Endodermal cell (in vitro differentiated cells): ENCODE measurements at regions not wholly inside any gene's neighbourhood (a gene's known extent, or its start where the extent isn't known, plus 50 kb on each side); places are given as distances from the start of the nearest gene placed in this dataset.
A peak's percentile ranks its signal among the peaks of the same experiment; 100 is the strongest.

ENCODE experiments used
- DNase-seq: peaks from one replicate; pipeline ENCODE4 v3.0.0-alpha.2; 2017
- H3K27ac ChIP-seq: 2 replicates; pipeline ENCODE4 v1.5.1; 2013; ENCODE audit warnings: mild to moderate bottlenecking, low read depth, low read length, moderate library complexity
- H3K27me3 ChIP-seq: 2 replicates; pipeline ENCODE4 v1.6.1; 2013; ENCODE audit warnings: mild to moderate bottlenecking, low read length, moderate library complexity; ENCODE audit not compliant: insufficient read depth, control insufficient read depth, poor library complexity, severe bottlenecking
- H3K36me3 ChIP-seq: 2 replicates; pipeline ENCODE4 v1.7.0; 2013; ENCODE audit warnings: mild to moderate bottlenecking, low read length, moderate library complexity; ENCODE audit not compliant: control insufficient read depth, insufficient read depth
- H3K4me1 ChIP-seq: one replicate; pipeline ENCODE4 v1.7.0; 2013; ENCODE audit warnings: low read length; ENCODE audit not compliant: control insufficient read depth, insufficient read depth
- H3K4me3 ChIP-seq: 2 replicates; pipeline ENCODE4 v1.5.1; 2013; ENCODE audit warnings: mild to moderate bottlenecking, low read length, moderate library complexity
- H3K9ac ChIP-seq: 2 replicates; pipeline ENCODE4 v1.6.1; 2013; ENCODE audit warnings: mild to moderate bottlenecking, low read length, moderate library complexity; ENCODE audit not compliant: poor library complexity, severe bottlenecking; ENCODE audit errors: extremely low read depth
- H3K9me3 ChIP-seq: 2 replicates; pipeline ENCODE4 v1.6.1; 2013; ENCODE audit warnings: mild to moderate bottlenecking, low read length, moderate library complexity; ENCODE audit not compliant: control insufficient read depth
- H3K27ac Mint-ChIP-seq: 2 replicates; pipeline ENCODE4 v1.8.0; 2020; ENCODE audit warnings: mixed read lengths
- H3K27me3 Mint-ChIP-seq: 2 replicates; pipeline ENCODE4 v1.8.0; 2021; ENCODE audit warnings: mild to moderate bottlenecking, mixed read lengths; ENCODE audit not compliant: insufficient read depth
- H3K36me3 Mint-ChIP-seq: 2 replicates; pipeline ENCODE4 v1.8.0; 2020; ENCODE audit warnings: low read depth, mixed read lengths
- H3K4me1 Mint-ChIP-seq: 2 replicates; pipeline ENCODE4 v1.8.0; 2020; ENCODE audit warnings: mixed read lengths
- H3K4me3 Mint-ChIP-seq: 2 replicates; pipeline ENCODE4 v1.8.0; 2020; ENCODE audit warnings: mild to moderate bottlenecking, moderate library complexity, mixed read lengths
- H3K9me3 Mint-ChIP-seq: 2 replicates; pipeline ENCODE4 v1.8.0; 2020; ENCODE audit warnings: mild to moderate bottlenecking, mixed read lengths
- CTCF ChIP-seq: fragments of 200-600 bp; sonication (generic); conservative IDR thresholded peaks from 2 replicates; pipeline ENCODE4 v1.5.0; 2021; ENCODE audit warnings: antibody characterized with exemption, mild to moderate bottlenecking
- WGBS, 2 experiments: methylation state at CpG; one replicate each; pipeline versions ENCODE4 v1.1.5 to v1.1.7; 2013; ENCODE audit warnings: missing lambda C conversion rate in 2 of 2, mixed read lengths in 1 of 2; ENCODE audit not compliant: insufficient coverage in 1 of 2, insufficient read length in 1 of 2; 5-methylcytosine and 5-hydroxymethylcytosine counted together

DNA sequence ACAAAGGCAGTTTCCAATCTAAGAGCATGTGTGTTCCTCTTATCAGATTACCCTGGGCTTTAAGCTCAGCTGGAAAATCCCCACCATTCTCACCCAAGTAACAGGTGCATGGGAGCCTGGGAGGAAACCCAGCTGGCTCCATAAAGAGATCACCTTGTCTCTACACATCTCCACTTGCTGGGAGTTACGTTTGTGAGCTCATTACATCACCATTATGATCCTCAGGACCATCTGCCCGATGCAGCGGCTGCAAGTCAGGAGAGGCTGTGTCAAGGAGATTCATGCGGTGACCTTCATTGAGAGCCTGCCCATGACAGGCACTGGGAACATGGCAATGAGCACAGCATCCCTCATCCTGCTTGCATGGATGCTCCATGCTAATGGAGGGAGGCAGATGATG lies 618.0 kb downstream of the NPHP4 start:
- 93 to 94% methylated on average over 4 of the region's 4 CpGs for WGBS, 2 experiments
- no peak for TF ChIP-seq CTCF
- H3K4me1 Mint-ChIP-seq = no peaks in the 10 kb centered on the region
- Histone ChIP-seq H3K9ac (no peak overlapping the region), H3K27me3 (no peaks in the 10 kb centered on the region), H3K4me3 (no peak overlapping the region), H3K4me1 (no peaks in the 10 kb centered on the region), H3K36me3 (no peaks in the 10 kb centered on the region), H3K9me3 (peaks cover 13% of the 10 kb centered on the region), H3K27ac (no peak overlapping the region)
- H3K9me3 Mint-ChIP-seq = peaks cover 27% of the 10 kb centered on the region
- H3K36me3 Mint-ChIP-seq = peaks cover 2% of the 10 kb centered on the region
- H3K4me3 Mint-ChIP-seq = no peak overlapping the region
- no peak overlapping the region for H3K27ac Mint-ChIP-seq
- H3K27me3 Mint-ChIP-seq = peaks cover 2% of the 10 kb centered on the region
- peak; percentile 21 for DNase-seq

GRCh38 chr1:5373281-5373680 lies 618.9 kb downstream of the NPHP4 start:
- H3K27me3 ChIP-seq = no peaks in the 10 kb centered on the region
- no peak overlapping the region for H3K27ac ChIP-seq
- peaks cover 2% of the 10 kb centered on the region for H3K27me3 Mint-ChIP-seq
- no peak overlapping the region for H3K27ac Mint-ChIP-seq
- peaks cover 2% of the 10 kb centered on the region for H3K36me3 Mint-ChIP-seq
- no peak overlapping the region for H3K4me3 ChIP-seq
- no peak overlapping the region for H3K9ac ChIP-seq
- no peak overlapping the region for H3K4me3 Mint-ChIP-seq
- no peak for TF ChIP-seq CTCF
- WGBS, 2 experiments = 92 to 97% methylated on average over 4 of the region's 4 CpGs
- H3K9me3 ChIP-seq = peaks cover 13% of the 10 kb centered on the region
- H3K4me1 ChIP-seq = peaks cover under 1% of the 10 kb centered on the region
- H3K9me3 Mint-ChIP-seq = peaks cover 27% of the 10 kb centered on the region
- no peaks in the 10 kb centered on the region for H3K36me3 ChIP-seq
- DNase-seq = peak; percentile 12
- H3K4me1 Mint-ChIP-seq = peaks cover 2% of the 10 kb centered on the region

DNA sequence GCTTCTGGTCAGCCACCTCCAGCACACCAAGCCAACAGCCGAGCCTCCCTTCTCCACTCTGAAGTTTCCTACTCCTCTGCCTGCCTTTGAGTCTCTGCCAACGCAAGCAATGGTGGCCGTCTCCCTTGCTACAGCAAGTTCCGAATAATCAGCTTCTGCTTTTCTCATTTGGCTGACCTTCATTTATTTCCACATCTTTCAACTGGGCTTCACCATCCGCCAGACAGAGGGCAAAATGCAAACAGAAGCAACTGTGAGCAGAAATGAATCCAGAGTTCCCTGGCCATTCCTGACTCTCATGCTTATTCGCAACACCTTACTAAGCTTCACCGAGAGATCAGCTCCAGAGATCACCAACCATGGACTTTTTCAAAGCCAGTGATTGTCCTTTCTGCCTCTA lies 621.0 kb downstream of the NPHP4 start:
- Mint-ChIP-seq H3K27ac (no peak overlapping the region), H3K36me3 (peaks cover 2% of the 10 kb centered on the region), H3K9me3 (peaks cover 27% of the 10 kb centered on the region), H3K27me3 (peaks cover 6% of the 10 kb centered on the region), H3K4me3 (no peak overlapping the region), H3K4me1 (peaks cover 7% of the 10 kb centered on the region)
- no peaks in the 10 kb centered on the region for H3K27me3 ChIP-seq
- H3K4me1 ChIP-seq = peaks cover 4% of the 10 kb centered on the region
- no peaks in the 10 kb centered on the region for H3K36me3 ChIP-seq
- peaks cover 13% of the 10 kb centered on the region for H3K9me3 ChIP-seq
- no peak overlapping the region for H3K4me3 ChIP-seq
- no peak overlapping the region for H3K27ac ChIP-seq
- DNase-seq = no peak
- WGBS, 2 experiments = 93% methylated on average over 6 to 7 of the region's 7 CpGs
- TF ChIP-seq CTCF = no peak
- H3K9ac ChIP-seq = no peak overlapping the region
